Duodenal mucosa (tissue), 2 donors: ENCODE measurements at regions not wholly inside any gene's neighbourhood (a gene's known extent, or its start where the extent isn't known, plus 50 kb on each side); places are given as distances from the start of the nearest gene placed in this dataset.

ENCODE experiments used
- H3K27ac ChIP-seq: one replicate; pipeline ENCODE4 v1.7.0; 2013; ENCODE audit warnings: low read depth, low read length
- H3K27me3 ChIP-seq, 2 donors: one replicate each; pipeline ENCODE4 v1.7.0; 2013; ENCODE audit warnings: low read length in 2 of 2, control low read depth in 1 of 2; ENCODE audit not compliant: insufficient read depth in 2 of 2, control insufficient read depth in 1 of 2
- H3K36me3 ChIP-seq, 2 donors: one replicate each; pipeline ENCODE4 v1.7.0; 2013; ENCODE audit warnings: low read length in 2 of 2, control low read depth in 1 of 2; ENCODE audit not compliant: insufficient read depth in 2 of 2, control insufficient read depth in 1 of 2
- H3K4me1 ChIP-seq, 2 donors: one replicate each; pipeline ENCODE4 v1.7.0; 2013; ENCODE audit warnings: low read length in 2 of 2, control low read depth in 1 of 2; ENCODE audit not compliant: insufficient read depth in 2 of 2, control insufficient read depth in 1 of 2
- H3K4me3 ChIP-seq, 2 donors: one replicate each; pipeline ENCODE4 v1.7.0; 2013; ENCODE audit warnings: low read length in 2 of 2, low read depth in 1 of 2
- H3K9ac ChIP-seq, 2 donors: one replicate each; pipeline ENCODE4 v1.7.0; 2013; ENCODE audit warnings: low read length in 2 of 2, low read depth in 1 of 2
- H3K9me3 ChIP-seq, 2 donors: one replicate each; pipeline ENCODE4 v1.7.0; 2013; ENCODE audit warnings: low read length in 2 of 2, control low read depth in 1 of 2; ENCODE audit not compliant: control insufficient read depth in 1 of 2

- Histone ChIP-seq H3K27me3 (peaks cover 1 to 10% of the 10 kb centered on the region in 2 donors), H3K36me3 (no peaks in the 10 kb centered on the region)
These were observed 289.6 kb downstream of the CYP26B1 start for GRCh38 chr2:71858071-71858470.

GRCh38 chr2:71857636-71858035 is 290.0 kb downstream of the CYP26B1 start:
- Histone ChIP-seq H3K4me1 (no peaks in the 10 kb centered on the region), H3K9ac (no peak overlapping the region), H3K27ac (no peak overlapping the region), H3K4me3 (no peak overlapping the region), H3K36me3 (no peaks in the 10 kb centered on the region), H3K27me3 (peaks cover 5 to 10% of the 10 kb centered on the region in 2 donors), H3K9me3 (no peaks in the 10 kb centered on the region)

More at GRCh38 chr2:71858071-71858470, 289.6 kb downstream of the CYP26B1 start:
- no peak overlapping the region for H3K9ac ChIP-seq
- H3K4me3 ChIP-seq: no peak overlapping the region
- no peaks in the 10 kb centered on the region for H3K4me1 ChIP-seq
- H3K9me3 ChIP-seq: no peaks in the 10 kb centered on the region
- no peak overlapping the region for H3K27ac ChIP-seq

- H3K9me3 ChIP-seq: no peaks in the 10 kb centered on the region
- no peaks in the 10 kb centered on the region for H3K4me1 ChIP-seq
- no peak overlapping the region for H3K27ac ChIP-seq
- H3K36me3 ChIP-seq: no peaks in the 10 kb centered on the region
- no peak overlapping the region for H3K9ac ChIP-seq
- H3K4me3 ChIP-seq: no peak overlapping the region
- peaks cover 8 to 13% of the 10 kb centered on the region in 2 donors for H3K27me3 ChIP-seq
These were observed 290.7 kb downstream of the CYP26B1 start for GRCh38 chr2:71856773-71857525.

GRCh38 chr2:71853858-71854257 is 293.8 kb downstream of the CYP26B1 start:
- H3K4me1 ChIP-seq: no peaks in the 10 kb centered on the region
- no peaks in the 10 kb centered on the region for H3K36me3 ChIP-seq
- no peaks in the 10 kb centered on the region for H3K9me3 ChIP-seq
- no peak overlapping the region for H3K4me3 ChIP-seq
- no peak overlapping the region for H3K27ac ChIP-seq
- H3K9ac ChIP-seq: no peak overlapping the region
- peaks cover 11 to 13% of the 10 kb centered on the region in 2 donors for H3K27me3 ChIP-seq

GRCh38 chr2:71852141-71852711 is 295.4 kb downstream of the CYP26B1 start:
- no peaks in the 10 kb centered on the region for H3K4me1 ChIP-seq
- H3K36me3 ChIP-seq: no peaks in the 10 kb centered on the region
- H3K9me3 ChIP-seq: no peaks in the 10 kb centered on the region
- H3K27ac ChIP-seq: no peak overlapping the region
- no peak overlapping the region for H3K4me3 ChIP-seq
- peaks cover 11 to 13% of the 10 kb centered on the region in 2 donors for H3K27me3 ChIP-seq
- no peak overlapping the region for H3K9ac ChIP-seq

- H3K9ac ChIP-seq: no peak overlapping the region
- no peak overlapping the region for H3K4me3 ChIP-seq
- H3K27me3 ChIP-seq: peaks cover 11 to 13% of the 10 kb centered on the region in 2 donors
- H3K27ac ChIP-seq: no peak overlapping the region
- H3K36me3 ChIP-seq: no peaks in the 10 kb centered on the region
- no peaks in the 10 kb centered on the region for H3K9me3 ChIP-seq
- no peaks in the 10 kb centered on the region for H3K4me1 ChIP-seq
These were observed 296.4 kb downstream of the CYP26B1 start for GRCh38 chr2:71851094-71851750.

- Histone ChIP-seq H3K4me3 (no peak overlapping the region), H3K27ac (no peak overlapping the region), H3K27me3 (peaks cover 11 to 13% of the 10 kb centered on the region in 2 donors), H3K9me3 (no peaks in the 10 kb centered on the region), H3K36me3 (no peaks in the 10 kb centered on the region), H3K4me1 (no peaks in the 10 kb centered on the region), H3K9ac (no peak overlapping the region)
These were observed 297.3 kb downstream of the CYP26B1 start for GRCh38 chr2:71850306-71850801.

- Histone ChIP-seq H3K4me1 (no peaks in the 10 kb centered on the region), H3K27me3 (peaks cover 11 to 13% of the 10 kb centered on the region in 2 donors), H3K4me3 (no peak overlapping the region), H3K9ac (no peak overlapping the region), H3K9me3 (no peaks in the 10 kb centered on the region), H3K27ac (no peak overlapping the region), H3K36me3 (no peaks in the 10 kb centered on the region)
These were observed 297.9 kb downstream of the CYP26B1 start for GRCh38 chr2:71849607-71850305.

GRCh38 chr2:71849111-71849510 is 298.6 kb downstream of the CYP26B1 start:
- no peaks in the 10 kb centered on the region for H3K36me3 ChIP-seq
- H3K27ac ChIP-seq: no peak overlapping the region
- H3K4me3 ChIP-seq: no peak overlapping the region
- H3K9ac ChIP-seq: no peak overlapping the region
- peaks cover 11 to 13% of the 10 kb centered on the region in 2 donors for H3K27me3 ChIP-seq
- no peaks in the 10 kb centered on the region for H3K9me3 ChIP-seq
- H3K4me1 ChIP-seq: no peaks in the 10 kb centered on the region
